Motor neuron (in vitro differentiated cells): ENCODE measurements at regions not wholly inside any gene's neighbourhood (a gene's known extent, or its start where the extent isn't known, plus 50 kb on each side); places are given as distances from the start of the nearest gene placed in this dataset.
"Not testable (repeated sequence)": the region's sequence is repeated elsewhere in the genome, so short reads cannot be mapped to it uniquely, and the experiment has no call there.

Experiments used
- ATAC-seq, 8 experiments: fragments of 200-7000 bp; cut with Tn5 transposase; replicated peaks in 6 of 8; 2 replicates each; pipeline ENCODE4 v1.8.0; 2021; ENCODE audit warnings: mild to moderate bottlenecking in 8 of 8, moderate library complexity in 8 of 8
- H3K27ac ChIP-seq, 2 donors: fragments of 250-450 bp; sonication (Bioruptor Pico); 2 replicates each; pipeline ENCODE4 v1.9.0; 2021; ENCODE audit warnings: antibody characterized with exemption in 2 of 2, mild to moderate bottlenecking in 2 of 2, moderate library complexity in 1 of 2
- H3K4me1 ChIP-seq, 2 donors: fragments of 250-450 bp; sonication (Bioruptor Pico); replicated peaks in 1 of 2; 2 replicates each; pipeline ENCODE4 v1.6.1; 2021; ENCODE audit warnings: antibody characterized with exemption in 2 of 2, mild to moderate bottlenecking in 2 of 2, moderate library complexity in 1 of 2
- H3K4me3 ChIP-seq, 5 donors: fragments of 250-450 bp; sonication (Bioruptor Pico); 2 replicates each; pipeline ENCODE4 v1.9.0; 2021; ENCODE audit warnings: antibody characterized with exemption in 5 of 5, mild to moderate bottlenecking in 5 of 5, moderate library complexity in 4 of 5
- WGBS, 10 experiments: fragments of 450-650 bp; shearing (Covaris generic); methylation state at CpG; one replicate each; pipeline ENCODE4 v1.0.0; 2022; 5-methylcytosine and 5-hydroxymethylcytosine counted together
- in situ Hi-C, 9 experiments: fragments of 400-800 bp; cut with MboI; loops; one replicate each; pipeline ENCODE4 v1.15.0; 2021; ENCODE audit warnings: low sequenced_read_pairs in 9 of 9, low pct_unique_long_range_greater_than_20kb in 2 of 9; ENCODE audit not compliant: unreplicated experiment in 9 of 9

- in situ Hi-C loops, result loop anchor here in 6 of 9 experiments (10.0 to 25.0 kb wide), 3 partner anchors 163 to 188 kb away; no protein-coding TSS in a partner anchor
- Histone ChIP-seq H3K4me1 (no peaks in the 10 kb centered on the region), H3K27ac (no peak overlapping the region), H3K4me3 (no peak overlapping the region)
- WGBS, 10 experiments, result 33 to 100% (median 83%) methylated on average over 1 to 3 of the region's 3 CpGs; no CpG with 5 or more reads in 2 of the 10 experiments
- ATAC-seq, result no peak
Measured at GRCh38 chr2:63699549-63699839, 110.7 kb downstream of the MDH1 start.

GRCh38 chr2:63700271-63700670 lies 111.5 kb downstream of the MDH1 start:
- WGBS, 10 experiments, result 18 to 100% (median 75%) methylated on average over 1 to 3 of the region's 3 CpGs
- ATAC-seq, result no peak
- no peak overlapping the region for H3K27ac ChIP-seq
- no peaks in the 10 kb centered on the region for H3K4me1 ChIP-seq
- in situ Hi-C loops, result no loop called here
- no peak overlapping the region for H3K4me3 ChIP-seq

- H3K4me1 ChIP-seq, result no peaks in the 10 kb centered on the region
- H3K4me3 ChIP-seq, result no peak overlapping the region
- no peak for ATAC-seq
- in situ Hi-C loops, result no loop called here
- no peak overlapping the region for H3K27ac ChIP-seq
Measured at GRCh38 chr2:63701406-63701805, 112.6 kb downstream of the MDH1 start.

- no CpG with 5 or more reads among the region's 3 CpGs for WGBS, 10 experiments
- in situ Hi-C loops, result not testable (repeated sequence)
Measured at GRCh38 chr2:63706084-63706483, 117.3 kb downstream of the MDH1 start.

GRCh38 chr2:63710732-63711131 lies 122.0 kb downstream of the MDH1 start:
- WGBS, 10 experiments, result 0 to 100% (median 83%) methylated on average over 1 of the region's 1 CpG; no CpG with 5 or more reads in 3 of the 10 experiments
- Histone ChIP-seq H3K4me3 (no peak overlapping the region), H3K27ac (no peak overlapping the region), H3K4me1 (no peaks in the 10 kb centered on the region)
- no peak for ATAC-seq
- in situ Hi-C loops, result no loop called here

More at GRCh38 chr2:63706084-63706483, 117.3 kb downstream of the MDH1 start:
- not testable (repeated sequence) for H3K4me3 ChIP-seq, H3K27ac ChIP-seq, H3K4me1 ChIP-seq, ATAC-seq

GRCh38 chr2:63712748-63713147 lies 124.0 kb downstream of the MDH1 start:
- ATAC-seq, result peak in 4 of 8 experiments; percentile 43 to 91 (median 70)
- 0 to 100% (median 52%) methylated on average over 1 to 2 of the region's 2 CpGs; no CpG with 5 or more reads in 2 of the 10 experiments for WGBS, 10 experiments
- no peak overlapping the region for H3K27ac ChIP-seq
- no peaks in the 10 kb centered on the region for H3K4me1 ChIP-seq
- no peak overlapping the region for H3K4me3 ChIP-seq
- in situ Hi-C loops, result no loop called here

GRCh38 chr2:63716146-63716545 lies 125.5 kb upstream of the UGP2 start:
- in situ Hi-C loops, result no loop called here
- ATAC-seq, result no peak
- Histone ChIP-seq H3K4me1 (no peaks in the 10 kb centered on the region), H3K27ac (no peak overlapping the region), H3K4me3 (no peak overlapping the region)
- 14 to 90% (median 62%) methylated on average over 1 to 2 of the region's 2 CpGs for WGBS, 10 experiments

GRCh38 chr2:63719052-63719451 lies 122.6 kb upstream of the UGP2 start:
- WGBS, 10 experiments, result 50 to 86% (median 76%) methylated on average over 1 of the region's 1 CpG; no CpG with 5 or more reads in 4 of the 10 experiments
- peak in 3 of 8 experiments; percentile 32 to 60 (median 45) for ATAC-seq

GRCh38 chr2:63721082-63721424 lies 120.6 kb upstream of the UGP2 start:
- no peak overlapping the region for H3K27ac ChIP-seq
- 38 to 100% (median 60%) methylated on average over 1 of the region's 1 CpG; no CpG with 5 or more reads in 3 of the 10 experiments for WGBS, 10 experiments
- no peak overlapping the region for H3K4me3 ChIP-seq
- in situ Hi-C loops, result no loop called here
- no peaks in the 10 kb centered on the region for H3K4me1 ChIP-seq
- ATAC-seq, result peak in 1 of 8 experiments; percentile 49

More at GRCh38 chr2:63719052-63719451, 122.6 kb upstream of the UGP2 start:
- in situ Hi-C loops, result no loop called here
- no peaks in the 10 kb centered on the region for H3K4me1 ChIP-seq
- no peak overlapping the region for H3K4me3 ChIP-seq
- no peak overlapping the region for H3K27ac ChIP-seq

GRCh38 chr2:63722284-63722683 lies 119.4 kb upstream of the UGP2 start:
- in situ Hi-C loops, H3K4me3 ChIP-seq, H3K4me1 ChIP-seq, H3K27ac ChIP-seq, ATAC-seq: not testable (repeated sequence)
- no CpG with 5 or more reads among the region's 37 CpGs for WGBS, 10 experiments

GRCh38 chr2:63723709-63724108 lies 118.0 kb upstream of the UGP2 start:
- 40 to 100% (median 88%) methylated on average over 1 of the region's 1 CpG for WGBS, 10 experiments
- Histone ChIP-seq H3K4me3 (no peak overlapping the region), H3K27ac (no peak overlapping the region), H3K4me1 (no peaks in the 10 kb centered on the region)
- ATAC-seq, result no peak
- in situ Hi-C loops, result no loop called here

- 83 to 100% (median 100%) methylated on average over 1 of the region's 1 CpG; no CpG with 5 or more reads in 2 of the 10 experiments for WGBS, 10 experiments
- H3K27ac ChIP-seq, in situ Hi-C loops, ATAC-seq, H3K4me3 ChIP-seq, H3K4me1 ChIP-seq: not testable (repeated sequence)
Measured at GRCh38 chr2:63725212-63725611, 116.5 kb upstream of the UGP2 start.

- Histone ChIP-seq H3K4me3 (no peak overlapping the region), H3K4me1 (peaks cover 5 to 8% of the 10 kb centered on the region in 2 donors), H3K27ac (no peak overlapping the region)
- in situ Hi-C loops, result no loop called here
- 80 to 100% (median 100%) methylated on average over 1 of the region's 1 CpG; no CpG with 5 or more reads in 3 of the 10 experiments for WGBS, 10 experiments
- ATAC-seq, result no peak
Measured at GRCh38 chr2:63729362-63729761, 112.3 kb upstream of the UGP2 start.

GRCh38 chr2:63729831-63730230 lies 111.9 kb upstream of the UGP2 start:
- H3K27ac ChIP-seq, result no peak overlapping the region
- peaks cover 9 to 12% of the 10 kb centered on the region in 2 donors for H3K4me1 ChIP-seq
- H3K4me3 ChIP-seq, result no peak overlapping the region
- in situ Hi-C loops, result no loop called here
- 83 to 100% (median 92%) methylated on average over 1 to 2 of the region's 2 CpGs; no CpG with 5 or more reads in 2 of the 10 experiments for WGBS, 10 experiments
- no peak for ATAC-seq
